MM.1S (cell line): ENCODE measurements at regions not wholly inside any gene's neighbourhood (a gene's known extent, or its start where the extent isn't known, plus 50 kb on each side); places are given as distances from the start of the nearest gene placed in this dataset.

Experiments used
- CTCF ChIP-seq: fragments of 300-600 bp; sonication (generic); IDR thresholded peaks from 2 replicates; pipeline ENCODE4 v1.5.1; 2016; ENCODE audit warnings: antibody characterized with exemption, low read length, mixed read lengths
- EZH2 ChIP-seq: fragments of 300-600 bp; sonication (generic); optimal IDR thresholded peaks from 2 replicates; pipeline ENCODE3; 2017; ENCODE audit warnings: low read depth, mild to moderate bottlenecking, antibody characterized with exemption, low read length, mixed read lengths
- EZH2phosphoT487 ChIP-seq: fragments of 300-600 bp; sonication (generic); IDR thresholded peaks from 2 replicates; pipeline ENCODE4 v1.6.1; 2018; ENCODE audit warnings: antibody characterized with exemption, low read length

- TF ChIP-seq CTCF: no peak
- TF ChIP-seq EZH2: no peak
- TF ChIP-seq EZH2phosphoT487: no peak
These were observed 412.5 kb downstream of the MMUT start for GRCh38 chr6:49050584-49050983.
